ENCODE measurements at regions not wholly inside any gene's neighbourhood (a gene's known extent, or its start where the extent isn't known, plus 50 kb on each side); places are given as distances from the start of the nearest gene placed in this dataset.

- Histone ChIP-seq H2AFZ (ENCODE audit: low read length) (no peak overlapping the region), H3K9ac (ENCODE audit: extremely low read depth, insufficient read length, low read length) (no peak overlapping the region), H3K4me2 (ENCODE audit: insufficient read depth, insufficient read length, low read length) (no peak overlapping the region), H3K23me2 (ENCODE audit: insufficient read length, low read depth, low read length, poor library complexity, severe bottlenecking) (no peaks in the 10 kb centered on the region), H3K79me2 (ENCODE audit: insufficient read depth, low read length) (no peaks in the 10 kb centered on the region), H2AK5ac (ENCODE audit: insufficient read length, low read length) (no peak overlapping the region), H2BK5ac (ENCODE audit: insufficient read length, low read length) (no peak overlapping the region), H3K9me3 (ENCODE audit: control insufficient read depth, low read depth, low read length) (no peaks in the 10 kb centered on the region), H2BK120ac (ENCODE audit: low read depth, low read length, poor library complexity, severe bottlenecking) (no peak overlapping the region), H4K8ac (replicated peaks; ENCODE audit: insufficient read length, low read depth, low read length) (no peak overlapping the region), H4K91ac (ENCODE audit: insufficient read length, low read depth, low read length) (no peak overlapping the region), H2BK12ac (ENCODE audit: insufficient read length, low read depth, low read length) (no peak overlapping the region), H3K27ac (ENCODE audit: insufficient read length, low read depth, low read length) (no peak overlapping the region), H3K23ac (ENCODE audit: insufficient read length, low read depth, low read length) (no peak overlapping the region), H3K79me1 (ENCODE audit: insufficient read depth, low read depth, low read length, poor library complexity, severe bottlenecking) (no peaks in the 10 kb centered on the region), H2BK20ac (ENCODE audit: low read depth, low read length, poor library complexity, severe bottlenecking) (no peak overlapping the region), H3K18ac (ENCODE audit: insufficient read length, low read depth, low read length) (no peak overlapping the region), H3T11ph (ENCODE audit: low read length) (no peak overlapping the region), H3K56ac (ENCODE audit: insufficient read length, low read depth, low read length) (no peak overlapping the region), H4K5ac (ENCODE audit: insufficient read length, low read depth, low read length) (no peak overlapping the region), H3K14ac (ENCODE audit: insufficient read depth, low read length) (no peak overlapping the region), H3K27me3 (ENCODE audit: insufficient read depth, low read length) (no peaks in the 10 kb centered on the region), H3K4me1 (ENCODE audit: insufficient read depth, low read length) (no peaks in the 10 kb centered on the region), H3K4ac (ENCODE audit: low read depth, low read length) (no peak overlapping the region), H4K20me1 (ENCODE audit: control insufficient read depth, insufficient read depth, insufficient read length) (no peaks in the 10 kb centered on the region), H2BK15ac (ENCODE audit: low read depth, low read length) (no peak overlapping the region)
- Mint-ChIP-seq H3K27ac (no peak overlapping the region; a peak in 1 of 7 replicates), H3K4me3 (no peak overlapping the region), H3K4me1 (peaks cover 0 to 3% of the 10 kb centered on the region in 2 experiments; a peak in 1 of 4 replicates), H3K36me3 (ENCODE audit: insufficient read depth in 1 of 3, low read depth in 3 of 3) (peaks cover 0 to 4% (median 2%) of the 10 kb centered on the region in 3 experiments; a peak in 2 of 7 replicates), H3K27me3 (ENCODE audit: low read depth) (no peaks in the 10 kb centered on the region; the same call in 1 of the 2 replicates), H3K9me3 (no peaks in the 10 kb centered on the region)
- no peak for TF ChIP-seq CTCF (conservative IDR thresholded peaks at IDR 0.05)
- DNase-seq = no peak
- no CpG with 5 or more reads among the region's 4 CpGs for WGBS (ENCODE audit: extremely low coverage, insufficient read length, low lambda C conversion rate)
Measured at GRCh38 chr10:53123311-53123710, 350.7 kb upstream of the MBL2 start.
